ENCODE measurements at regions not wholly inside any gene's neighbourhood (a gene's known extent, or its start where the extent isn't known, plus 50 kb on each side); places are given as distances from the start of the nearest gene placed in this dataset.

GRCh38 chr4:181948839-181949382 is 294.3 kb upstream of the TENM3 start:
- Histone ChIP-seq H3K9ac (ENCODE audit: control insufficient read depth, insufficient read depth, low read length) (no peak overlapping the region), H3K9me3 (replicated peaks; ENCODE audit: control insufficient read depth, insufficient read depth, low read length) (no peaks in the 10 kb centered on the region), H3K4me1 (ENCODE audit: control insufficient read depth, insufficient read depth, low read length) (no peaks in the 10 kb centered on the region), H3K4me3 (no peak overlapping the region), H3K79me2 (ENCODE audit: control insufficient read depth, insufficient read depth, low read length) (no peaks in the 10 kb centered on the region), H3K4me2 (ENCODE audit: control insufficient read depth, insufficient read depth) (no peak overlapping the region), H3K27me3 (replicated peaks in 1 of 2; ENCODE audit: control insufficient read depth in 2 of 2, insufficient read depth in 2 of 2, low read length in 1 of 2) (no peaks in the 10 kb centered on the region), H2AFZ (ENCODE audit: control insufficient read depth, low read depth, low read length) (no peak overlapping the region), H3K27ac (ENCODE audit: control insufficient read depth, insufficient read depth) (no peak overlapping the region), H4K20me1 (ENCODE audit: control insufficient read depth, insufficient read depth) (no peaks in the 10 kb centered on the region), H3K36me3 (ENCODE audit: control insufficient read depth in 2 of 2, insufficient read depth in 2 of 2, low read length in 1 of 2) (no peaks in the 10 kb centered on the region)
- POLR2A ChIA-PET, result no interaction called here
- no peak for FAIRE-seq
- SMC1A ChIA-PET (ENCODE audit: uncharacterized antibody, unreplicated experiment), result no interaction called here
- in situ Hi-C loops (cut with MboI) (no loop called here), intact Hi-C loops (cut with micrococcal nuclease; ENCODE audit: unreplicated experiment) (no loop called here)
- no peak for DNase-seq (ENCODE audit: low read depth, low spot score)
- RAD21 ChIA-PET (ENCODE audit: unreplicated experiment), result no interaction called here
- WGBS (ENCODE audit: insufficient coverage, insufficient replicate concordance, low lambda C conversion rate, missing lambda C conversion rate), result 37% methylated on average over 3 of the region's 3 CpGs
- CTCF ChIA-PET, result no interaction called here
- ATAC-seq, result no peak
- BruUV-seq (replicated peaks), result no TSS peak
- TF ChIP-seq TBL1XR1 (IDR thresholded peaks at IDR 0.05; ENCODE audit: low read depth, low read length) (no peak), CBX3 (IDR thresholded peaks at IDR 0.05; ENCODE audit: borderline replicate concordance, low read depth) (no peak), SUPT20H (IDR thresholded peaks at IDR 0.05; ENCODE audit: borderline replicate concordance, control insufficient read depth, low read depth, low read length) (no peak), IKZF2 (IDR thresholded peaks at IDR 0.05) (no peak), KLF5 (IDR thresholded peaks at IDR 0.05; ENCODE audit: partially characterized antibody) (no peak), ZNF592 (IDR thresholded peaks at IDR 0.05) (no peak), NFIC (IDR thresholded peaks at IDR 0.05; ENCODE audit: low read depth, low read length) (no peak), SRF (IDR thresholded peaks at IDR 0.05; ENCODE audit: low read depth in 2 of 2, low read length in 2 of 2) (no peak), WRNIP1 (IDR thresholded peaks at IDR 0.05; ENCODE audit: borderline replicate concordance, low read depth, low read length) (no peak), PBX3 (IDR thresholded peaks at IDR 0.05; ENCODE audit: insufficient replicate concordance, low read depth, low read length) (no peak), MTA3 (IDR thresholded peaks at IDR 0.05; ENCODE audit: borderline replicate concordance, low read length) (no peak), MEF2A (IDR thresholded peaks at IDR 0.05; ENCODE audit: insufficient read depth, low read depth, low read length) (no peak), SMARCA5 (IDR thresholded peaks at IDR 0.05) (no peak), TARDBP (IDR thresholded peaks at IDR 0.05; ENCODE audit: borderline replicate concordance) (no peak)
- TF ChIP-seq, protein P1, sequence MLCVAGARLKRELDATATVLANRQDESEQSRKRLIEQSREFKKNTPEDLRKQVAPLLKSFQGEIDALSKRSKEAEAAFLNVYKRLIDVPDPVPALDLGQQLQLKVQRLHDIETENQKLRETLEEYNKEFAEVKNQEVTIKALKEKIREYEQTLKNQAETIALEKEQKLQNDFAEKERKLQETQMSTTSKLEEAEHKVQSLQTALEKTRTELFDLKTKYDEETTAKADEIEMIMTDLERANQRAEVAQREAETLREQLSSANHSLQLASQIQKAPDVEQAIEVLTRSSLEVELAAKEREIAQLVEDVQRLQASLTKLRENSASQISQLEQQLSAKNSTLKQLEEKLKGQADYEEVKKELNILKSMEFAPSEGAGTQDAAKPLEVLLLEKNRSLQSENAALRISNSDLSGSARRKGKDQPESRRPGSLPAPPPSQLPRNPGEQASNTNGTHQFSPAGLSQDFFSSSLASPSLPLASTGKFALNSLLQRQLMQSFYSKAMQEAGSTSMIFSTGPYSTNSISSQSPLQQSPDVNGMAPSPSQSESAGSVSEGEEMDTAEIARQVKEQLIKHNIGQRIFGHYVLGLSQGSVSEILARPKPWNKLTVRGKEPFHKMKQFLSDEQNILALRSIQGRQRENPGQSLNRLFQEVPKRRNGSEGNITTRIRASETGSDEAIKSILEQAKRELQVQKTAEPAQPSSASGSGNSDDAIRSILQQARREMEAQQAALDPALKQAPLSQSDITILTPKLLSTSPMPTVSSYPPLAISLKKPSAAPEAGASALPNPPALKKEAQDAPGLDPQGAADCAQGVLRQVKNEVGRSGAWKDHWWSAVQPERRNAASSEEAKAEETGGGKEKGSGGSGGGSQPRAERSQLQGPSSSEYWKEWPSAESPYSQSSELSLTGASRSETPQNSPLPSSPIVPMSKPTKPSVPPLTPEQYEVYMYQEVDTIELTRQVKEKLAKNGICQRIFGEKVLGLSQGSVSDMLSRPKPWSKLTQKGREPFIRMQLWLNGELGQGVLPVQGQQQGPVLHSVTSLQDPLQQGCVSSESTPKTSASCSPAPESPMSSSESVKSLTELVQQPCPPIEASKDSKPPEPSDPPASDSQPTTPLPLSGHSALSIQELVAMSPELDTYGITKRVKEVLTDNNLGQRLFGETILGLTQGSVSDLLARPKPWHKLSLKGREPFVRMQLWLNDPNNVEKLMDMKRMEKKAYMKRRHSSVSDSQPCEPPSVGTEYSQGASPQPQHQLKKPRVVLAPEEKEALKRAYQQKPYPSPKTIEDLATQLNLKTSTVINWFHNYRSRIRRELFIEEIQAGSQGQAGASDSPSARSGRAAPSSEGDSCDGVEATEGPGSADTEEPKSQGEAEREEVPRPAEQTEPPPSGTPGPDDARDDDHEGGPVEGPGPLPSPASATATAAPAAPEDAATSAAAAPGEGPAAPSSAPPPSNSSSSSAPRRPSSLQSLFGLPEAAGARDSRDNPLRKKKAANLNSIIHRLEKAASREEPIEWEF (IDR thresholded peaks at IDR 0.05; ENCODE audit: insufficient replicate concordance, low read depth, low read length), result no peak

Data from GM12878 (cell line).